ENCODE measurements at regions not wholly inside any gene's neighbourhood (a gene's known extent, or its start where the extent isn't known, plus 50 kb on each side); places are given as distances from the start of the nearest gene placed in this dataset.
"Not testable (repeated sequence)": the region's sequence is repeated elsewhere in the genome, so short reads cannot be mapped to it uniquely, and the experiment has no call there.

DNA sequence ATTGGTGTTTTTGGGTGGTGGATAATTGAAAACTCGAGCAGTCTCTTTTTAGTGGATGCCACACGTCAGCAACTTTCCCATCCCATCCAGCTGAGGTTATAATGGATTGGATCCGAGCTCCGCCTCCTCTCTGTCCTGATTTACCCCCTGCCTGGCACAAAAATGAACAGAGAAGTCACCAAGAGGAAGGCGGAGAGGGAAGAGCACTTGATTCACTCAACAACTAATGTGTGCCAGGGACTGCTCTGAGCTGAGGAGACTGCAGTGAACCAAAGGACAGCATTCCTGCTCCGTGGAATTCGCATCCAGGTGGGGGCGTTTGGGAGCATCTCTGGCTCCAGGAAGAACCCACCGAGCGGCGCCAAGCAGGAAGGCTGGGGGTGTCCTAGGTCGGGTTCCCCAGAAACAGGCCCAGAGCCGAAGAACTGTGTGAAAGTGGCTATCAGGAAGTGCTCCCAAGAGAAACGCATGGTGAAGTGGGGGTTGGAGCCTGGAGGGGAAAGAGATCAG, 95.8 kb upstream of the NAA20 start:
- in situ Hi-C loops (cut with HindIII; ENCODE audit: low sequenced_read_pairs), result no loop called here

DNA sequence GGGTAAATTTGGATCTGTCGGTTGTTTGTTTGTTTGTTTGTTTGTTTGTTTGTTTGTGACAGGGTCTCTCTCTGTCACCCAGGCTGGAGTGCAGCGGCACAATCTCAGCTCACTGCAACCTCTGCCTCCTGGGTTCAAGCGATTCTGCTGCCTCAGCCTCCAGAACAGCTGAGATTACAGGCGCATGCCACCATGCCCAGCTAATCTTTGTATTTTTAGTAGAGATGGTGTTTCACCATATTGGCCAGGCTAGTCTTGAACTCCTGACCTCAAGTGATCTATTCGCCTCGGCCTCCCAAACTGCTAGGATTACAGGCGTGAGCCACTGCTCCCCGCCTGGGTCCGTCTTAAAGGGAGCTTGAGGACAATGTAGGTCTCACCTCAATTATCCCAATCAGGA, 95.3 kb upstream of the NAA20 start:
- in situ Hi-C loops (cut with HindIII; ENCODE audit: low sequenced_read_pairs), result not testable (repeated sequence)

DNA sequence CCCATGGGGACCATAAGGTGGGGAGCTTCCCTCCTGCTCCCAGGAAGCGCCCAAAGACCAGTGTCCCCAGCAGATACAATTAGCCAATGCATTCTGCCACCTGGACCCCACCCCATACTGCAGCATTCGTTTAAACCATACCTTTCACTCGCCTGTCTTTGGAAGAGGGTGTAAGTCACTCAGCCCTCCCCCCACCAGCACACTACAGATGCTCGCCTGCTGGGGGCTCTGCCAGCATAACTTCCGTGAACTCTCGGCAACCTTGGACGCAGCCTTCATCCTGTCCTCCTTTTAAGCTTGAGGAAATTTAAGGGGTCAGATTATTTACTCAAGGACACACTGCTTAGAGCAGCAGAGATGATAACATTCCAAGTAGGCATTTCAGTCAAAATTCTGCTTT, 94.4 kb upstream of the NAA20 start:
- in situ Hi-C loops (cut with HindIII; ENCODE audit: low sequenced_read_pairs), result no loop called here

DNA sequence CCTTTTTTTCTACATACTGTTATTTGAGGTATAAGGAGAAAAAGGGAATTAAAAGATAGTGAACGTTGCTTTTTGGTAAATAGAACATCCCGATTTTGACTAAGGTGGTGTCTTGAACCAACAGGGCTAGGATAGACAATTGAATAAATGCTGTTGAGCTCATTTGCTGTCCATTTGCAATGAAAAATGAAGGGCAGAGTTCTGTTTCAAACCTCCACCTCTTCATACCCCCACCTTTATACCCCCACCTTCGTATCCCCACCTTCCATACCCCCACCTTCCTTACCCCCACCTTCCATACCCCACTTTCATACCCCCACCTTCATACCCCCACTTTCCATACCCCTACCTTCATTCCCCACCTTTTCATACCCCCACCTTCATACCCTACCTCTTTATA, 93.4 kb upstream of the NAA20 start:
- in situ Hi-C loops (cut with HindIII; ENCODE audit: low sequenced_read_pairs), result no loop called here

DNA sequence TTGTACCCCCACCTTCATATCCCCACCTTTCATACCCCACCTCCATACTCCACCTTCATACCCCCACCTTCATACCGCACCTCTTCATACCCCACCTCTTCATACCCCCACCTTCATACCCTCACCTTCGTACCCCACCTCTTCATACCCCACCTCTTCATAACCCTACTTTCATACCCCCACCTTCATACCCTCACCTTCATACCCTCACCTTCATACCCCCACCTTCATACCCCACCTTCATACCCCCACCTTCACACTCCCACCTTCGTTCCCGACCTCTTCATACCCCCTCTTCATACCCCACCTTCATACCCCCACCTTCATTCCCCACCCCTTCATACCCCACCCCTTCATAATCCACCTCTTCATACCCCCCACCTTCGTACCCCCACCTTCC, 92.9 kb upstream of the NAA20 start:
- in situ Hi-C loops (cut with HindIII; ENCODE audit: low sequenced_read_pairs), result no loop called here

DNA sequence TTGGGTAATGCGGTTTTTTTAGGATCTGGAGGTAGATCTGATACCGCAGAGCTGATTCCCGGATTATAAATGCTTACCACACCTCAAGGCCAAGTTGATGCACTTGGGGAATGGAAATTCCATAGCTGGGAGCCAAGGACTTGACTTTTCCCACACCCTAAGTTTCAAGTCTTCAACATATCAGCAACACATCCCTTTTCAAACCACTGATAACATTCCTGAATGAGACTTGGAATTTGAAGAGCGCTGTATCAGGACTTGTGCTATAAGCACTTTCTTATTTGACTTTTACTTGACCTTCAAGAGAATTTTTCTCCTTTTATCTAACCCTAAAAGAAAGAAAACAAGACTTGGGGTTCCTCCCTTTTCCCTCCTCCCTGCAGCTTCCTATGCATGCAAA, 90.6 kb upstream of the NAA20 start:
- in situ Hi-C loops (cut with HindIII; ENCODE audit: low sequenced_read_pairs), result no loop called here

DNA sequence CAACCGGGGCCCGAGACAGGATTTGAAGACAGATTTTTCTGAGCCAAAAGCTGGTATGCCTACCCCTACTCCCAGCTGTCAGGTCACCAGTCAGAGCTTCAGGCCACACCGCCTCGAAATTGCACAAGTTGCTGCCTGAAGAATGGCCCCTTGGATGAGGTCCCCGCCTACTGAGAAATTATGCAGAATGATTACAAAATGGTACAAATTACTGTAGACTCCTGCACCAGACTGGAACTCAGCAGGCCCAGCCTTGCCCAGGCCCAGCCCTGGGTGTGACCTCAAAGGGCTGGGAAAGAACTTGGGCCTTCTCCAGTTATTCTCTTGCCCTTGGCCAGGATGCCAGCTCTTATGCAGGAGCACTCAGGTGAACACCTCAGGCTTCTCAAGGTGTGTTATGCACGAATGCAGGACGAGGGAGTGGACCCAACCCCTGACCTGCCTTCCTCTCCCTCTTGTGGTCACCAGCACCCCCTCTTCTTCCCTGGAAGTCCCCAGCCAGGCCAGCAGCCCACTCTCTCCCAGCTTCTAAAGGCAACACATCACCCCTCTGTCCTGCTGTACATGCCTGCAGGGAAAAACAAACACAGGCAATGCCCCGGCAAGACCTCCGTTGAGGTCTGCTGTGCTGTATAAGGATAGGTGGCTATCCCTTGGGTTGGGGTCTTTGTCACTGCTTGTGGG, 88.7 kb upstream of the NAA20 start:
- in situ Hi-C loops (cut with HindIII; ENCODE audit: low sequenced_read_pairs), result no loop called here

DNA sequence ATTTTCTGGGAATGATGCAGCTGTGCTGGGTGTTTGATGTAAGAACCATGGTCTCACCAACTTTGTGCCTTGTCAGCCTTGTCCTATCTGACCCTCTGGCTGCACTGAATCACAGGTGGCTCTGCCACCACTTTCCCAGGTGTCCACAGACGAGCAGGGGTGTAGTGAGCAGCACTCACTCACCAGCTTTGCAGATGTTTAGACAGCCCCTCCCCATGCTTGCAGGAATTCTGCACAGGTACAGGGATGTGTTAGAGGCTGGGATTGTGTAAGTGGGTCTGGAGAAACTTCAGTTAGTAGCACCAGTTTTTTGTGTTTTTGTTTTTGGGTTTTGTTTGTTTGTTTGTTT, 88.2 kb upstream of the NAA20 start:
- in situ Hi-C loops (cut with HindIII; ENCODE audit: low sequenced_read_pairs), result no loop called here

DNA sequence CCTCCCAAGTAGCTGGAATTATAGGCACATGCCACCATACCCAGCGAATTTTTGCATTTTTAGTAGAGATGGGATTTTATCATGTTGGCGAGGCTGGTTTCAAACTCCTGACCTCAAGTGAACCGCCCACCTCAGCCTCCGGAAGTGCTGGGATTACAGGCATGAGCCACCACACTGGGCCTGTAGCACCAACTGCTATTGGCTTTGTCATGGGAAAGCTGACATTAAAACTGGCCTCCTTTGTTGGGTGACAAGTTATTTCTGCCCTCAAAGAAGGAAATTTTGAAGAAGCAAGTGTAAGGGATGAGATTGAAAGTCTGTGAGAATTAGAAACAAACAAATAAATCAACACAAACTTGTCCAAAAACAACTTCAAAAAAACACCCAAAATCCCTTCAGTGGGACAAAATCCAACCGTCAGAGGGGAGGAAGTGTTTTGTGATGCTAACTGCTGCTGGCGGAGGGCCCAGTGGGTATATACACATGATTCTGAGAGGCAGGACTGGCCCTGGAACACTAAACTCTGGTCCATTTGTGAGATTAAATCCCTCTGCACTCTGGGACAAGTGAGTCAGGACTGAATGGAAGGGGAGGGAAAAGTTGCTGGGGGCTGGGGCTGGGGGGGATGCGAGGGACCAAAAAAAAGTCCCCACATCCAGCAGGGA, 87.5 kb upstream of the NAA20 start:
- in situ Hi-C loops (cut with HindIII; ENCODE audit: low sequenced_read_pairs), result no loop called here

DNA sequence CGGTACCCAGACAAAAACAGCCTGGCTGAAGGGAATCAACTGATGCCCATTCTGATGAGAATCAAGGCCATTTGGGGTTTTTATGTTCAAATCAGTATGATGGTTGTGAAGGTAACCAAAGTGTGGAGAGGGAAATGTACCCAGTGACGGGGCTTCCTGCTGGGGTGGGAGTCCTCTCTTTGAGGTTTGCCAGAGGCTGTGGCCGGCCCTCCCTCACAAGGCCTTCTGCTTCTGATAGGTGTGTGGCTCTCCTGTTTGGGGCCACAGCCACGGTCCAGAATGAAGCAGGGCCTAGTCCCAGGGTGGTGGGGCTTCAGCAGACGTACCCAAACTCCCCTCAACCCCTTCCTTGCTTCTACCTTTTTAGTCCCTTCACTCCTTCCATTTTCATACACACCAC, 86.7 kb upstream of the NAA20 start:
- in situ Hi-C loops (cut with HindIII; ENCODE audit: low sequenced_read_pairs), result no loop called here

DNA sequence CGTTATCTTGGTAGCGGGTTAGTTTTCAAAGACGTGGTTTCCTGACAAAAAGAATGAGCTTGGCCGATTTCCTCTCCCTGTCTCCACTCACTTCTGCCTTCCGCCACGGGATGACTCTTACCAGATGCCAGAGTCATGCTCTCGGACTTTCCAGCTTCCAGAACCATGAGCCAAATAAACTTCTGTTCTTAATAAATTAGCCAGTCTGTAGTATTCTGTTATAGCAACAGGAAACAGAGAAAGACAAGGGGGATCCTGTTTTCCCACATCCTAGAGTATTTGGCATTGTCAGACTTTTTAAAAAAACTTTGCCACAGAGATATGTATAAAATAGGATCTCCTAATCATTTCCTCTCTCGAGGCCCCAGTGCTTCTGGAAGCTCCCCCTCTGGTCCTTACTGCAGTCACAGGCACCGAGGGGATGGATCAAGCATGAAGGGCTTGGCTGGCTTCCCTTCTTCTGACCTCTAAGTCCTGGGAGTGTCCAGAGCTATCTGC, 84.9 kb upstream of the NAA20 start:
- in situ Hi-C loops (cut with HindIII; ENCODE audit: low sequenced_read_pairs), result no loop called here

DNA sequence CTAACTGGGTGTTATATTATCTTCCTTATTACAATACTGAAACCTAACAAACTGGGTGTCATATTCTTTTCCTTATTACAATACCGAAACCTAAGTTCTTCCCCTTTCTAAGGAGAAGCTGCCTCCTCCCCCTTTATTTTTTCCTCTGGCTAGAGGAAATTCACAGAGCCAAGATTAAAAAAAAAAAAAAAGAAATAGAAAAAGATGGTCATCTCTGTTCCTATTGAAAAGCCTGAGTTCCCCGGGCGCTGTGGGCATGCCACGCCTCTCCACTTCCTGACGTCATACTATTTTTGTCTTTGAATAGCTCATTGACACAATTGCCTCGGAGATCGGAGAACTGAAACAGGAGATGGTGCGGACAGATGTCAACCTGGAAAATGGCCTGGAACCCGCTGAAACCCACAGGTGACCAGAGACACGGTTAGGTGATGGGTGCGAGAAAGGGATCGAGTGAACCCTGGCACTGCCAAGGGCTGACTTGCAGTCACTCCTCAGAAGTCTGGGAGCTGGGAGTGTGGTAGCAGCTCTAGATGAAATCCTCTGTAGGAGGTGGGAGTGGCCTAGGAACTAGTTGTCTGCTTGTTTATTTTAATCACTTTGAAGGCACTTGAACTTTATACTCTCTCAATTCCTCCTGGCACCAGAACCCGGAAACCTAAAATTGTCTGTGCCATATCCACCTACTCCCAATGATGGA, 82.2 kb upstream of the NAA20 start:
- in situ Hi-C loops (cut with HindIII; ENCODE audit: low sequenced_read_pairs), result no loop called here

DNA sequence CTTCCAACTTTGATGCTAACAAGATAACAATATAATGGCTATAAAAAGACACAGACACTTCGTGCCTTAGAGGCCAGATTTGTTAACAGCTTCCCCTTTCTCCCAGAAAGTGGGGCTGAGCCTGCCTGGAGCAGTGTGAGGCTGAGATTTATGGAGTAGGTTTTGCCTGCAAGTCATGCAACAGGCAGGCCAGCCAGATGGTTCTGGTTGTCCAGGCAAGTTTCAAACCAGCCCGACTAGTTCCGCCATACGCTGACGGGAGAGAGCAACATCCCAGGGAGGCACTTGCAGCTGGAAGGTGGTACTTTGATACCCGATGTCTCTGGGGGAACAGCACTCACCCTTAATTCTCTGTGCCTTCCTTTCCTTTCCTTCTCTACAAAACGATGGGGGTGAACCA, 81.3 kb upstream of the NAA20 start:
- in situ Hi-C loops (cut with HindIII; ENCODE audit: low sequenced_read_pairs), result no loop called here

DNA sequence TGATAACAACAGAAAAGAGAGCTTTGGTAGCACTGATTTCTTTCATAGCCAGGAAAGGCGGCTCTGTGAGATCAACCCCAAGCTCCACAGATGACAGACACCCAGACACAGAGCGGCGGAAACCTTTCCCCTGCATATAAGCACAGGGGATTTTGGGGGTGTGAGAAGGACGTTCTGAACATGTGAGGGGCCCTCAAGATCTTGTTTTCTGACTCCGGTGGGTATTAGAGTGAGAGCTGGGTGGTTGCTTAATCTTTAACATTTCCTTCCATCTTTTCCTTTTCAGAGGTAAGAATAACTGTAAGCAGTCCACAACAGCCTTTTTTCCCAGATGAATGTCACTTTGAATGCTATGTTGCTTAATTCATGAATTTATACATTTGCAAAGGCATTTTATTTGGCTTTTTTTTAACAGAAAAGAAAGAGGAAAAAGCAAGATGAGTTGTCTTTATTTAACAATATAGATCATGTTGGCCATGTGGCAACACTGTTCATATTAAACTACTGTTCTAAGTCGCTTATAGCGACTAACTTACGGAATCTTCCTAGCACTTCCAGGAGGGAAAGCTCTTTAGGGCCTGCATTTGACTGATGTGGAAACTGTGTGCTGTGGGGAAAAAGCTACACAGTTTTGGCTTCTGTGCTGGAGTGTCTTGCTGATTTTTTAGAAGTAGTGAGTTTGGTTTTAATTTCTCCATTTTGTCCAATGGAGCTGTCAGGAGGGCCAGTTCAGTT, 80.5 kb upstream of the NAA20 start:
- in situ Hi-C loops (cut with HindIII; ENCODE audit: low sequenced_read_pairs), result no loop called here

DNA sequence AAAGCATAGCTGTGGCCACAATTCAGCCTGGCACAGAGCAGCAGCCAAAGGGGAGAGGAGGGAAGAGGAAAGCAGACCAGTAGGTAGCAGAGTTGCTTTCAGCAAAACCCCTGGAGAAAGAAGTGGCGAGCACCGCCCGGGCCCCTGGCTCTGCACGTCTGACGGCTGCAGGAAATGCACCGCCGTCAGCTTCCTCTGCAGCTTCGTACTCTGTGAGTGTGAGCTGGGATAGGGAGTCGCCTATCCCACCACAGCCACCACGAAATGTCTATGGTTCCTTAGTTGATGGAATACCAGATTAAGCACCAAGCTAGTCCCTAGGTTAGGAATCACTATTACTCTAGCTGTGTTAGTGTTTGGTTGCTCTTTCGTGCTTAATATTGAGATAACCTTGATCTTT, 79.9 kb upstream of the NAA20 start:
- in situ Hi-C loops (cut with HindIII; ENCODE audit: low sequenced_read_pairs), result no loop called here

DNA sequence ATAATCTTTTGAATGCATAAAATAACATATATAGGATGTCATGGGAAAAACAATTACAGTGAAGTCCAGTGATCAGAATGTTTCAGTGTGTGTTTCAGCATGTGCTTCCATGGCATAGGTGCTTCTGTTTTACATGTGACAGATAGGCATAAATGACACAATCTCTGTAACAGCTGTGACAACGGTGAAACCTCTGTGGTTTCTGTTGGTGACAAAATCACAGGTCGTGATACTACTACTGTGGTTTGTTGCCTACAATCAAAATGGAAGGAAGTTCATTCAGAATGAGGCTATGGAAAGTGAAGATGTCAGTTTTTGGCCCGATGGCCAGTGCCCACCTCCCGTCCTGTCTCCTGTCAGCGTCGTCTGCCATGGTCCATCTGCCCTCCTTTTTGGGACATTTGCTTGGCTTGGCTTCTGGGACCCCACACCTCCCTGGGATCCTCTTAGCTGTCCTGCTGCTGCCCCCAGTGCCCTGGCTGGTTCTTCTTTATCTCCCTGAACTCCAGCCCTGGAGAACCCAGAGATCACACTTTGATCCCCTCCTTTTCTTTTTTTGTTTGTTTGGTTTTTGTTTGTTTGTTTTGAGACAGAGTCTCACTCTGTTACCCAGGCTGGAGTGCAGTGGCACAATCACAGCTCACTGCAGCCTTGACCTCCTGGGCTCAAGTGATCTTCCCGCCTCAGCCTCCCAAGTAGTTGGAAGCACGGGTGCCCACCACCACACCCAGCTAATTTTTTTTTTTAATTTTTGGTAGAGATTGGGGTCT, 79.3 kb upstream of the NAA20 start:
- in situ Hi-C loops (cut with HindIII; ENCODE audit: low sequenced_read_pairs), result no loop called here

DNA sequence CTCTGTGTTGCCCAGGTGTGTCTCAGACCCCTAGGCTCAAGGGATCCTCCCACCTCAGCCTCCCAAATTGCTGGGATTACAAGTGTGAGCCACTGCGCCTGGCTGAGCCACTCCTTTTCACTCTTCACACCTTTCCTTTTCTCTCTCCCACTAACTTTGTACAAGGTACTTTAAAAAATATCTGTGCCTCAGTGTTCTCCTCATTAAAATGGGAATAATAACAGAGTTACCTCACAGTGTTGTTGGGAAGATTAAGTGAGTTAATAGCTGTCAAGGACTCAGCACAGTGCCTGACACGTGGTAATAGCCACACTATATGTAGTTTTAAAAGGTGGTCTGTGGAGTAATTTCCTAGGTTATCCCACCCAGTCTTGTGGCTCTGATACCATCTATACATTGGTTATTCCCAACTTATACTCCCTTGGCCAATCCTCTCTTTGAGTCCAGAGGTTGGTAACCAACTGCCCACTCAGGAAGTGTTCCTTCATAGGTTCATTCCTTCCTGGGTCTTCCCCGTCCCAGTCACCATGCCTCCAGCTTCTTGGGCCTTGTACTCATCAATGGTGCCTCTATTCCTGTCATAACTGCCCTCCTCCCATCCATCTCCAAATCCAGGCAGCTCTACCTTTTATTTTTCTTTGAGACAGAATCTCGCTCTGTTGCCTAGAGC, 78.6 kb upstream of the NAA20 start:
- in situ Hi-C loops (cut with HindIII; ENCODE audit: low sequenced_read_pairs), result no loop called here

DNA sequence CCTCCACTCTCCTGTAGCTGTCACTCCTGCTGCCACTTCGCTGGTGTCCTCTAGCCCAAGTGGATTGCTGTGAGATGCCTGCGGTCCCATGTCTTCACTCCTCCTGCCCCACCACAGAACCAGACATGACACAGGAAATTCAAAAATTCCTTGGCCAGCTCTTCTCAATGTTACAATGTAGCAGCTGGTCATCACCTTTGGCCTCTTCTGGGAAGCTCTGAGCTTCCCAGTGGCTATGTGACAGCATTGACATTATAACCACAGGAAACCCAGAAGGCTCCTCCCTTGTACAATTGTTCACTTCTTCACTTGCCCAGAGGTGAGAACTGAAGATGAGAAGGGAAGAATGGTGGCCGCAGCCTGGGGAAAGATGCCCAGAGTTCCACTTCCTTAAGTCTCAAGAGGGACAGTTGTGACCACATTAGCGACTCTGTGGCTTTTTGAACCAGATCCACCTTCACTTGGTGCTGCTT, 76.1 kb upstream of the NAA20 start:
- in situ Hi-C loops (cut with HindIII; ENCODE audit: low sequenced_read_pairs), result no loop called here

DNA sequence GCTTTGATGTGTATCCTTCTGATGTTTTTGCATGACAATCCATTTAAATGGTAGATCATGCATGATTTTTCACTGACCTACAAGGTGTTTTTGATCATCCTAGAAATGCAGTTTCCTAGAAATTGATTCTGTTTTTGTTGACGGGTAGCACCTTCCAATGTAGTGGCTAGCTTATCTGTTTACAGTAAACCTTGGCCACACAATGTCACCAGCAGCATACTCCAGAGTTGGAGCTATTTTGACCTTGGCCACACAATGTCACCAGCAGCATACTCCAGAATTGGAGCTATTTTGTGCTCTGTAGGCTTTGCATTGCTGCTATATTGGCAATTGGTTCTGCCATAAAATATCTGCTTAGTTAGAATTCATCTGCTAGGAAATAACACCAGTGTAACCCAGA, 74.6 kb upstream of the NAA20 start:
- in situ Hi-C loops (cut with HindIII; ENCODE audit: low sequenced_read_pairs), result no loop called here

DNA sequence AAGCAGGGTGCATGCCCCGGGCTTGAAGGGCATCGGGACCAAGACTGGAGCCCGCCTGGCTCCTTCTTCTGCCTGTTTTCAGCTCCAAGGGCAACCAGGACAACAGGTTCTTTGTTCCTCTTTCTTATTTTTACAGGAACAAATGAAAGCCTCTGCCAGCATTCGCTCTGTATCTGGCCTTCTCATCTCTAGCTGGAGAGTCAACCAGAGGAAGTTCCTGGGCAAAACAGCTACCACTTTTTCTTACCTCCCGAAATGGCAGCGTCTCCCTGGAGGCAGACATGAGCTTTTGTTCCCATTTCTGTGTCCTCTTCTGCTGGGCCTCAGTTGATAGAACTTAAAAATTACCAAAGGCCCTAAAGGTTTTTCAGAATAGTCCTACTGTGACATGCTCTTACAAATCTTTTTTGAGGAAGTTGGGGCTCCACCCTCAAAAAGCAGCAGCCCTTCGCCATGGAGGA, 74.1 kb upstream of the NAA20 start:
- in situ Hi-C loops (cut with HindIII; ENCODE audit: low sequenced_read_pairs), result no loop called here
